ENCODE measurements at regions not wholly inside any gene's neighbourhood (a gene's known extent, or its start where the extent isn't known, plus 50 kb on each side); places are given as distances from the start of the nearest gene placed in this dataset.

DNA sequence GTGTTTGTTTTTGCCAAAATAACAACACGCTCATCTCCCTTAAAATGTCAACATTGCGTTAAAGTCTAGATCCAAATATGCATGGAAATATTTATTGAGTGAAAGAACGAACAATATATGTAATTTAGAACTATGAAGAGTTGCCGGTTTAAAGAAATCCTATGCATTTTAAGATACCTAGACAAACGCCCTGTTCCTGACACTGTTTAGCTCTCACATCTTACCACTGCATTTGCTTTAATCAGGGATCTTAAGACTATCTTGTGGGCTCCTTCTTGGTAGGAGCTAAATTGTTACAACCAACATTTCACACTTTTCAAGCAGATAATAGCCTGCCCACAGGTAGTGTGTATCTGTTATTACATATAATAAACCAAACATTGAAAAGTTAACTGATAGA is 96.6 kb upstream of the RPS6KA3 start:
- no peak for DNase-seq

DNA sequence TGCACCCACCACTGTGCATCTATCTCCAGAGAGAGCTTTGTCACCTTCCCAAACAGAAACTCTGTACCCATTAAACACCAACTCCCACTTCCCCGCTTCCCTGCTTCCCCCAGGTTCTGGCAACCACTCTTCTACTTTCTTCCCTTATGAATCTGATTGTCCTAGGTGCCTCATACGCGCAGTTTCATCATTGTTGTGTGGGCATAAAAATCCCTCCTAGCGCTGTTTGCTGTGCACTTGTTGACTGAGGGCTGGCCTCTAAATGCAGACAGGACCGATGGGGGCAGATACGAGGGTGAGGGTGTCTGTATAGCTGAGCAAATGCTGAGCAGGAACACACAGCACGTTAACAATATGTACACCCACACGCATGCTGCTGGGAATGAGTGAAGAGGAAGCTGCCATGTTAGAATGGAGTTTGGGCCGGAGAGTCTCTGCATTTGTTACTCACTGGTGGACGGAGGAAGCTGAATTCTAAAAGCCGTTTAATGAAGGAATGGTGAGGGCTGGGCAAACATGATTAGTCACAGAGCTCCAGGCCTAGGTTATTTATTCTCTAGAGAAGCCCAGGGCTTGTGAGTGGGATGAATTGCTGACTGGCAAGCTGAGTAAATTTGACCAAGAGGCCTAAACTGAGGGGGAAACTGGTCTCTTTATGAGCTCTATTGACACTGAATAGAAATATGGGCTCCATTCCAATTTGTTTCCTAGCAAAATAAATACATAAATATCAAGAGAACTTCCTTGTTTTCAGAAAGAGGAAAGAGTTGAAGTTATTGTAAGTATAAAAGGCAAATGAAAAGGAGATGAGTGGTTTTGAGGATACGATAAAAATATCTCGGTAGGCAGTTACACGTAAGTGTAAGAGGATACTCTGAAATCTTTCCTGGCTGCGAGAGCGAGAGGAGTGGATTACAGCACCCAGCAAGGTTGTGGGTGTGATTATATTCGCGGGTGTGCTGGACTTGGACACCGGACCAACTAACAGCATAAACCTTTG is 95.9 kb upstream of the RPS6KA3 start:
- DNase-seq, result peak; percentile 52

DNA sequence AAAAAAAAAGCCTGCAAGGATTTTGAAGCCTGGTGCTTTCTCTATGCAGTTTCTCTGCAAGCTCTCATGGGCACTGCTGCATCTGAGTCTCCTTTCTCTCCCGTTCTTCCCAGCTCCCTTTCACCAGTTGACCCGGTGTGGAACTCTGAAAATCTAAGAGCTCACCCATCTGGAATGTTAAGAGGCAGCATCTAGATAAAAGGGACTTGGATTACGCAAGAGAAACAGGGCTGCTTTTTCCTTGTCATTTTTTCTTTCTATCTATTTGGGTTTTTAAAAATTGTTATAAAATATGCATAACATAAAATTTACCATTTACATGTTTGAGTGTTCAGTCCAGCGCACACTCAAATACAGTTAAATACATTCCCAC is 95.2 kb upstream of the RPS6KA3 start:
- DNase-seq, result peak; percentile 0

DNA sequence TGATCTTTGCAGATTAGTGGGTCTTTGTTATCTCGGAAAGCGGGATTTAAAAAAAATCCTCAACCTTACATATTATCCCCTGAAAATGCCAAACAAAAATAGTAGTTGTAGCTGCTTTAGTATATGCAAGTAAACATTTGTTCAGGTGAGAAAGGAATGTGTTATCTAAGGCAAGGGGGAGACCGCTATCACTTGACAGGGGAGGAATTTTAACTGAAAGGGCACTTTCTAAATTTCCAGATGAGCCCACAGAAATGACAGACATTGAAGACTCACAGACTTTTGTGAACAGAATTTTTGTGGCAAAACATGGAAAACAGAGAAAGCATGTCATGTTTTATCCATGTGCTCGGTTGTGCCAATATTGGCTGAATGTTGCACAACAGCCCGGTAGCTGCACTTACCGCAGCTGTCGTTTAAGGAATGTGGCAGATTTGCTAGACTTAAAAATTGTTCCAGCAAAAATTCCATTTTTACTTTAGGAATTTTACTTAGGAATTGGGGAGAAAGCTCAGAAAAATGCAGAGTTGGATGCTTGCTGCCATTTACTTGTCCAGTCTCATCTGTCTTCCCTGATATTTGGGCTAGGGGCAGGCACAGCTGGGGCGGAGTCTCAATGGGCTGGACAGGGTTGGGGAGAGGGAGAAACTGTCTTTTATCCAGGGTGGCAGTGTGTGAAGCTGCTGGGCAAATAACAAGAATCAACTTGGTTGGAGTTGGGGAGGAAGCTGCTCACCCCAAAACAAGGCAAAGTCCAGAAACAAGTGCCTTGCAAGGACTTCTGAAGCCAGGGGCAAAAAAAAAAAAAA is 94.6 kb upstream of the RPS6KA3 start:
- no peak for DNase-seq

DNA sequence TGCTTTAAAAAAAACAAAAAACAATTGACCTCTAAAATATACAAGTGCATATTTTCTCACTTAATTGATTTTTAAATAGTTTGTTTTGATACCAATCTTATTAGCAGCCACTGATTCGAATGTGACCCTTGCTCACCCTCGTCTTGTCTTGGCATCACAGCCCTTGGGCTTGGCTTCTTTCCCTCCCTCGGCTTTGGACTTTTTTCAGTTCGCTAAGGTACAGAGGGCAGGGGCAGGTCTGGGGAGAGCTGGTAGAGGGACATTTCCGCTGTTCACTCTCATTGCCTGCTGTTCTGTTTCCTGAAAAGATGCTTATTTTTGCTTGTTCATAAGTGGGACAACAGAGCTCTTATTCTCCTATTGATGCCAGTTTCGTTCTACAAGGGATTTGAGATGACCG is 88.5 kb upstream of the RPS6KA3 start:
- DNase-seq, result no peak

DNA sequence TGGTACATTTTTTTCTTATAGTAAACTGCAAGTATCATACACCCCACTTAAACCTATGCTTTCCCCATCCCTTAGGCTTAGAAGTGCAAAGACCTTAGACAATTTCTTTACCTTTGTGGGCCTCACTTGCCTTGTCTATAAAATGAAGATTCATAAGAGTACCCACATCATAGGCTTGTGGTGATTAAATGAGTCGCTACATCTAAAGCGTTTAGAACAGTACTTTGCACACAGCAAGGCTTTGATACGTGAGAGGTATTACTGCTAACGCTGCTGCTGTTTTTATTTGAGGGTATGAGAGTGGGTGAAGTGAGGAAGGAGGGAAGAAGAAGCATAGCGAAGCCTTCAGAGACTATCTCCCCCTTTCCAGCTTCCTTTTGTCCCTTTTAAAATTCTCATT is 87.8 kb upstream of the RPS6KA3 start:
- DNase-seq, result no peak

DNA sequence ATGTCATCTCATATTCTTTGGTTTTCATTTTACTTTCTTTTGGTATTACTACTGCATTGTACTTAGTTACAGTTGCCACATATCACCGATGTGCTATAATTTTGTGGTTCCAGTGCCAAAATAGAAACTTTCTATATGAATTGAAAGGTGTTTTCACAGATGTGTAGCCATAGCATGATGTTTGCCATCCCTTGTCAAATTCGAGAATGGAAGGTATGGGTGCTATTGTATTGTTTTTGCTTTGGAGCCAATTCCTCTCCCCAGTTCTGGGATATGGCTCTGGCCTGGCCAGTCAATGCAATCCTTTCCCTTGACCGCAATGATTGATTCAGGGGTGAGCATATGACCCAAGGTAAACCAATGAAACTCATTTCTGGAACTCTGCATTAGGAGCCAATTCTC is 86.2 kb upstream of the RPS6KA3 start:
- no peak for DNase-seq

DNA sequence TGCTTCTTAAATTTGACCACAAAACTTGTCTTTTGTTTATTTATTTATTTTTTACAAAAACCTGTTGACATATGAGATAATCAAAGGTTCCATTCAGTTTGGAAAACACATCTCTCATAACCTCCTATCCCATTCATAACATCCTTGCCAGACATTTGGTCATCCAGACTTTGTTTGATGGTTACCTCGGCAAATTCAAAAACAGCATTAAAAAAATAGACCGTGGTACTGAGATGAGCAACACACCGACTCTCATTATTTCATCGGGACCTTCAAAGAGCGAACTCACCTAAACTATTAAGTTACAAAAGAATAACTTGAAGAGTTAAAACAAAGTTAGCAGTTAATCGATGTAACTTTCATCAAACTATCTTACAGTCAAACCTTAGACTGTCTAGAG is 85.8 kb upstream of the RPS6KA3 start:
- DNase-seq, result no peak

DNA sequence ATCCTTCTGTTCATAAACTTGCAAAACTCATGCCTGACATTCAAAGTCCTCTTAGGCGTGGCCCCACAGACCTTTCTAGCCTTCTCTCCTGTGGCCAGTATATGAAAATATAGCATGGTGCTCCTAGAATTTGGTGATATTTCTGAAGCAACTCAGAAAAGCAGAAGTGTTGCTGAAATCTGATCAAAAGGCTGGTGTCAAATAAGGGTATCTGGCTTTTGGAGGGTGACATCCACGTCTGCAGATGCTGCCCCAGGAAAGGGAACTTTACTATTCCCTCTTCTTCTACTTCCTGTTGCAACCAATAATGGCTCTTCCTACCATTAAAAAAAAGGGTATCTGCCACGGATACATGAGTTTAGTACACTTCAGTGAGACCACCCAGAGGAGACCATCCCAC is 83.9 kb upstream of the RPS6KA3 start:
- peak; percentile 51 for DNase-seq

DNA sequence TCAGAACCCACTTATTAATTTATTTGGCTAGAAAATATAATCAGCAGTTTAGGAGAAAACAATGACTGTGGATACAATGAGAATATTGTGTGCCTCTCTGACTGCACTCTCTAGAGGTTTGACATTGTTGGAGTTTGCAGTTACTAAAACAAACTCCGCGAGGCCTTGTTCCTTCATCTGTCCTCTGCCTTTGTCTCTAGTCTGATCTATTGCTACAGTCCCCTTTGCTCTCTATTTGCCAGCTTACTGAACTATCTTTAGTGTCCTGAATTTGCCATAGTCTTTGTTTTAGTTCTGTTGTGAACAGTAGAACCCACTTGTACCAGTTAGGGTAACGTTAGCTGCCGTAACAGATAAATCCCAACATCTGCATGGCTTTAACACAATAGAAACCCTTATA is 81.4 kb upstream of the RPS6KA3 start:
- DNase-seq, result no peak

DNA sequence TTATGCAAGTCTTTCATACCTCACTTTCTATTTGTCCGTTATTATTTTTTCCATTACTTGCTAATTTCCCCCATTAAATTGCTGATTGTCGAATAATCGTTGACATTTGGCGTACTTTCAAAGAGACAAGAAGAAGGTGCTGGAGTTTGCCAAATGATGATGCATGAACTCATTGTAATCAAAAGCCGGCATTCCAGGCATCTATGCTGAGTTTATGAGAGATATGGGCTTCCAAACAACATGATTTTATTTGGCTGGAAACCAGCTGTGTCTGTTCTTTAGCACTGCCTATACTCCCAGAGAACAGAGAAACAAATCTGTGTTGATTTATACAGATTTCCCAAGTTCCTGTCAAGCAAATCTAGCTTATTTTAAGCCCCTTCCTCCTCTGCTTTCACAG is 80.8 kb upstream of the RPS6KA3 start:
- no peak for DNase-seq

DNA sequence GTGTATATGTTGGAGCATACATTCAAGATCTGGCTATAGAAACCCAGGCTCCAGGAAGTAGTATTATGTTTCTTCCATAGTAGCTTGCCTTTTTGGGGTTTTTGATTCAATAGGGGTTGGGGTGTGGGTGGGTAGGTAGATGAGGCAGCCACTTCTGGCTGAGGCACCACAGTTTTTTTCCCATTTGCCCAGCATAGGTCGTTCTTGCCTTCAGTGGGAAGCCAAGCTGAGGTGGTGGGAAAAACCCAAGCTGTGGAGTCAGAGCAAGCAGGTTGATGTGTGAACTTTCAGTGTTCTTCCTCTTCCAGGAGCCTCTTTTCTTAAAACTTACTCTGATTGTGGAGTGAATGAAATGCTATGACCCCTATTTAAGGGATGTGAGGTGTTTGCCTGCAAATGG is 67.0 kb upstream of the RPS6KA3 start:
- DNase-seq, result no peak

DNA sequence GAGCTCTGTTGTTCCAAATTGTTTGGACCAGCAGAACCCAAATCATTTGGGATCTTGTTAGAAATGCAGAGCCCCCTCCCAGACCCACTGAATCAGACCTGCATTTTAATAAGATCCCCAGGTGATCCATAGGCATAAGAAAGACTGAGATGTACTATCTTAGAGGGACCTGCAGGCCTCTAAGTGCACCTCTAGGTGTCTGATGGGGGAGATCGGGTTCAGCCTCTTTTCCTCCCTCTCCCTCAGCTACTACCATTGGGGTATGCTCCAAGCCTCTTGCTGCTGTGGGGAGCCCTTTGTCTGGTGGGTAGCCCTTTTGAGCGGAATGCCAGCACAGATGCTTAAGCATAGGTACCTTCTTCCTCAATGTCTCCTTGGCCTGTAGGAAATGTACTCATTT is 63.8 kb upstream of the RPS6KA3 start:
- DNase-seq, result no peak

DNA sequence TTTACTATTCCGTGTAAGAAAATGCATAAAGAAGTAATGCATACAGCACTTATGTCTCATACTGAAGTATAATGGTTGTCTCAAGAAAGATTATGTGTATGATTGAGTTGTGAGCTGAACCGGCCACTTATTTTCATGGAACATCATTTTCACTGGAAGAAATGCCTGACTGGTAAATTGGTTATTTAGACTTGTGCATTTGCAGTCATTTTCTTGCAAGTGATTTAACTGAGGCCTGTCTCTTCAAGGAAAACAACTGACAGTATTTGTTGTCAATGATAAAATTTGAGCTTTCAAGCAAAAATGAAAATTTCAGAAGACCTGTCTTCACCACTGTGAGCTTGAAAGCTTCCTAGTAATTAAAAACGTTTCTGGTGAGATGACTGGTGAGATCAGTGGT is 62.7 kb upstream of the RPS6KA3 start:
- DNase-seq, result no peak

DNA sequence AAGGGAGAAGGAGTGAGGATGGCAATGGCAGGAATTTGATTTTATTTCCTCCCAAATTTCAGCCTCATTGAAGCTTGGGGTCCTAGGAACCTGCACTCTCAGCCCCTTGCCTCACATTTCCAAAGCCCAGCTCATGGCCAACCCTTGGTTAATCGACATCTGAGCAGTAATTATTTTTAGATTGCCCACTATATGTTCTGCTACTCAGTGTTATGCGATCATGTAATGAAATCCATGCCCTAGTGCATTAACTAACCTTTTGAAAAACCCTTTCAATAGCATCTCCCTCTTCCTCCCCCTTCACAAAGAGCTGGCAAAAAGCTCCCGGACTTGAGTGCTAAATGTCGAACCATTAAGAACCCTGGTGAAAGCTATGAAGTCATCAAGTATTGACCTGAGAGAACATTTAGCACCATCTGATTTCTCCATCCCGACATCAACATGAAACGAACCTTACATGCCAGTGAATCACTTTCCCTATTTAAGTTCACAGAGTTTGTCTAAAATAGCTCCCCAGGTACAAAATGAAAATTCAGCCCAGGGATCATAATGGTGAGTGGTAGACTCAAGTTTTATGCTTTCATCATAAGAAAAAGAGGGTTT is 59.2 kb upstream of the RPS6KA3 start:
- no peak for DNase-seq

DNA sequence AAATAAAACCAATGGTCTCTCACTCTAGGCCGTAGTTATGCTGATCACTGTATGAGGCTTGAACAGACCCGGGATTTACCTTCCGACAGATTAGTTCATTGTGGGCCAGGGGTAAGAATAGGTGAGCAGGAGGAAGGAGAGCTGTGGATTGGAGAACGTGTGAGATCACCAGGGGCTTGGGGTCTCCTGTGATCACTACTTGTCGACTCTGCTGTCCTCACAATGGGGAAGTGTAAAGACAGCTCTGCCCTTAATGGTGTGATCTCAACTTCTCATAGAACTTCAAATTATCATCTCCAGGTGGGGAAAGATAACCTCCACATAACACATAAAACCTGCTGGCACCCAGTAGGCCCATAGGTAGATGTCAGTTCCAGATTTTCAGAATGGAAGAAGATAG is 56.2 kb upstream of the RPS6KA3 start:
- no peak for DNase-seq

DNA sequence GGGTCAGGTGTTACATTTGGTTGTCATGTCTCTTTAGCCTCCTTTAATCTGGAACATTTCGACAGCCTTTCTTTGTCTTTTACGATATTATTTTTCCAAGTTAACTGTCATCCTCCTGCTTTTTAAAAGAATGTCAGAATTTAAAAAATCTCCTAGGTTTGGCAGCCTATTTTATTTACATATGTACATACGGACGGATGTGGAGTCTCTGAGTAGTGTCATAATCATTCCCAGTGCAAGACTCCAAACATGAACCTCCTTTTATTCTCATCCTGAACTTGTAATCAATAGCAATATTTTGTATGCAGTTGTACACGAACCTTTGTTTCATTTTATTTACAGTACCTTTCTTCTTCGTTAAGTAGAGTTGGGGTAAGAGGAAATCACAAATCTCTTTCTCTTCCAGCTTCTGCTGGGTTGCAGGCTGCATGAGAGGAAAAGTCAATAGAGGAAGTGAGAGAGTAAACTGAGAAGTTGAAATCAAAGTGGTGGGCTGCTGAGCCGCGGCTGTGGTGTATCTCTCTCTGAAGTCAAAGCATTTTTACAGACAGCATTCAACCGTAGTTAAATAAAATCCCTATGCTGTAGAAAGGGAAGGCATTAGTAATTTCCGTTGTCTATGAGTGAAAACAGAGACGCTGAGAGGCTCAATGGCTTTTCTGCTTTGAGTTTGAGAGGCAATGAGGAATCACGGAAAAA is 53.9 kb upstream of the RPS6KA3 start:
- DNase-seq, result peak; percentile 16

DNA sequence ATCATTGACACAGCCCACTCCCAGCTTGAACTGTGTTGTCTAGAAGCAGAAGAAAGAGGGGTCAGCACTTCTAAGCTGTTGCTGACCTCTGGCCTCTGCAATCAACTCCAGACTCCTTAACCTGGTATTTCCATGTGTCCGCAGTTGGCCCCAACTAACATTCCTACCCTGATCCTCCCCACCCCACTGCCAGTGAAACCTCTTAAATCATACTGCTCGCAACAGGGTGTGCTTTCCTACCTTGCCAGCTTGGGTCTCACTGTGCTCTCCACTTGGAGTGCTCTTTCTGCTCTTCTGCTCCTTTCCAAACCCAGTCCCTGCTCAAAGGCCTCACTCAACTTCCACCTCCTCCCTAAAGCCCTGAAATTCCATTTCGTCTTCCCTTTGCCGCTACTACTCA is 52.3 kb upstream of the RPS6KA3 start:
- DNase-seq, result no peak

DNA sequence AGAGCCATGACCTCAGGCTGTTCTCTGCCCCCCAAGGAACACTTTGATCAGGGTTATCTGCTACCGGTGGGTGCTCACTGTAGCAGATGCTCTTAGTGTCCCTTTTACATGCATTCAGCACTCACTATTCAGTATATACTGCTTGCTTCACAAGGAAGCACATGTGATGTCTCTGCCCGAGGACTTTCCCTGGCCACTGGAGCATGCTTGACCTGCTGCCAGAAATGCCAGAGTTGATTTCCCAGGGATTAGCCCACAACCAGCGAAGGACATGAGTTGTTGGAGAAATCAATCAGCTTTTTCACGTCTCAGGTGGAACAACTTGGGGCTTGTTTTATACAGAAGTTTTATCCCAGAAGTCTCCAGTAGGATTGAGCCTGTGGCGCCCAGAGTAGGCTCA is 51.2 kb upstream of the RPS6KA3 start:
- no peak for DNase-seq

All from OCI-M1 (cell line).